Endothelial cell of umbilical vein (primary cell): ENCODE measurements at regions not wholly inside any gene's neighbourhood (a gene's known extent, or its start where the extent isn't known, plus 50 kb on each side); places are given as distances from the start of the nearest gene placed in this dataset.

Experiments
- BruUV-seq: library from RNA; stranded (reverse); fragments of 400-500 nt; replicated peaks from 2 replicates; lab custom pipeline; 2021; lab: Mats Ljungman, UMichigan
- CTCF ChIA-PET: fragments of 300-600, 350-600 bp; sonication (Branson Sonifier 250); formaldehyde crosslinking; loops from one replicate; lab custom pipeline; 2021; ENCODE audit warnings: antibody characterized with exemption, inconsistent platforms; lab: Charles Lee
- POLR2A ChIA-PET: fragments of 300-600, 350-600 bp; sonication (Branson Sonifier 250); formaldehyde crosslinking; loops from one replicate; lab custom pipeline; 2021; ENCODE audit warnings: antibody characterized with exemption, inconsistent platforms; lab: Charles Lee
- DNase-seq: peaks from one replicate; pipeline ENCODE4 v3.0.0-alpha.2; 2011; ENCODE audit warnings: low read depth, low spot score
- FAIRE-seq: peaks from 2 replicates; lab custom pipeline; 2011; peaks lifted over from hg19 to GRCh38; lab: Jason Lieb, UNC
- H2AFZ ChIP-seq: 2 replicates; pipeline ENCODE4 v1.6.0; 2012; ENCODE audit warnings: low read depth, low read length, control low read depth, inconsistent platforms
- H3K27ac ChIP-seq: 2 replicates; pipeline ENCODE4 v1.5.1; 2011; ENCODE audit warnings: low read depth, mild to moderate bottlenecking, control low read depth, low read length, moderate library complexity; ENCODE audit not compliant: insufficient read depth
- H3K27me3 ChIP-seq, 2 experiments: 2 replicates each; pipeline versions ENCODE4 v1.6.0 to v1.6.1; 2011; ENCODE audit warnings: low read length in 2 of 2, mixed read lengths in 1 of 2; ENCODE audit not compliant: control insufficient read depth in 2 of 2, insufficient read depth in 2 of 2
- H3K36me3 ChIP-seq, 2 experiments: 2 replicates in 1 of 2; 3 replicates in 1 of 2; pipeline ENCODE4 v1.5.1; 2011; ENCODE audit warnings: low read length in 2 of 2, mild to moderate bottlenecking in 1 of 2, moderate library complexity in 1 of 2; ENCODE audit not compliant: control insufficient read depth in 2 of 2, insufficient read depth in 2 of 2; ENCODE audit errors: extremely low read depth in 1 of 2
- H3K4me1 ChIP-seq: 3 replicates; pipeline ENCODE4 v1.5.1; 2011; ENCODE audit warnings: mild to moderate bottlenecking, low read length; ENCODE audit not compliant: control insufficient read depth, insufficient read depth; ENCODE audit errors: extremely low read depth
- H3K4me2 ChIP-seq: 2 replicates; pipeline ENCODE4 v1.6.1; 2011; ENCODE audit warnings: low read length, control low read depth, mixed read lengths; ENCODE audit not compliant: insufficient read depth
- H3K4me3 ChIP-seq, 3 experiments: fragments of 200-600 bp in 1 of 3; sonication (generic), shearing (Covaris generic) in 1 of 3; replicated peaks in 1 of 3; 2 replicates each; pipeline ENCODE4 v1.5.1; 2011 to 2016; ENCODE audit warnings: control low read depth in 3 of 3, low read length in 3 of 3, mild to moderate bottlenecking in 2 of 3, inconsistent platforms in 1 of 3, low read depth in 1 of 3, moderate library complexity in 1 of 3; ENCODE audit not compliant: insufficient read depth in 1 of 3
- H3K79me2 ChIP-seq: 2 replicates; pipeline ENCODE4 v1.6.0; 2012; ENCODE audit warnings: low read length, inconsistent platforms; ENCODE audit not compliant: control insufficient read depth, insufficient read depth
- H3K9ac ChIP-seq: replicated peaks from 2 replicates; pipeline ENCODE3; 2011; ENCODE audit warnings: low read length, control low read depth; ENCODE audit not compliant: insufficient read depth; ENCODE audit errors: extremely low read depth
- H3K9me1 ChIP-seq: replicated peaks from 3 replicates; pipeline ENCODE4 v1.6.0; 2011; ENCODE audit warnings: mild to moderate bottlenecking, low read length; ENCODE audit not compliant: control insufficient read depth, insufficient read depth; ENCODE audit errors: extremely low read depth
- H3K9me3 ChIP-seq: replicated peaks from 2 replicates; pipeline ENCODE4 v1.5.1; 2012; ENCODE audit warnings: low read length, inconsistent platforms; ENCODE audit not compliant: control insufficient read depth, insufficient read depth
- H4K20me1 ChIP-seq: replicated peaks from 2 replicates; pipeline ENCODE3; 2011; ENCODE audit warnings: mild to moderate bottlenecking, low read length; ENCODE audit not compliant: control insufficient read depth, insufficient read depth; ENCODE audit errors: extremely low read depth
- CTCF ChIP-seq, 2 donors: IDR thresholded peaks; 1 replicate in 1 of 2; 2 replicates in 1 of 2; pipeline ENCODE4 v1.5.1; 2011; ENCODE audit warnings: low read length in 2 of 2, mild to moderate bottlenecking in 2 of 2, moderate library complexity in 2 of 2, control low read depth in 1 of 2, inconsistent platforms in 1 of 2, low read depth in 1 of 2; ENCODE audit not compliant: insufficient read depth in 1 of 2; ENCODE audit errors: extremely low read depth in 1 of 2
- FOS ChIP-seq: IDR thresholded peaks from 2 replicates; pipeline ENCODE4 v1.6.1; 2011; ENCODE audit warnings: mild to moderate bottlenecking, low read length, moderate library complexity, borderline replicate concordance; ENCODE audit not compliant: insufficient read depth
- MAX ChIP-seq: IDR thresholded peaks from 2 replicates; pipeline ENCODE4 v1.6.1; 2011; ENCODE audit not compliant: insufficient read depth, insufficient read length
- MYC ChIP-seq: IDR thresholded peaks from one replicate; pipeline ENCODE4 v1.6.1; 2011; ENCODE audit warnings: mild to moderate bottlenecking, low read depth, low read length
- dilution Hi-C: fragments of 300-500 bp; cut with MboI; formaldehyde crosslinking; loops from one replicate; pipeline ENCODE4 v1.15.0; 2019; ENCODE audit warnings: low sequenced_read_pairs; ENCODE audit not compliant: extremely low pct_ligation_motif_present
- intact Hi-C: fragments of 100-400 bp; cut with micrococcal nuclease; formaldehyde crosslinking; loops from one replicate; pipeline ENCODE4 v1.10.0; 2022

- H3K9ac ChIP-seq: no peak overlapping the region
- no TSS peak for BruUV-seq
- intact Hi-C loops: no loop called here
- TF ChIP-seq MAX: no peak
- TF ChIP-seq CTCF (IDR thresholded peaks at IDR 0.05; ENCODE audit: extremely low read depth in 1 of 2, insufficient read depth in 1 of 2, low read depth in 1 of 2, low read length in 2 of 2): no peak
- no peak for TF ChIP-seq FOS
- peaks cover 12% of the 10 kb centered on the region for H3K9me3 ChIP-seq
- FAIRE-seq (no peak), DNase-seq (no peak)
- H3K4me3 ChIP-seq: no peak overlapping the region
- CTCF ChIA-PET: no interaction called here
- H3K4me2 ChIP-seq: no peak overlapping the region
- no peaks in the 10 kb centered on the region for H3K4me1 ChIP-seq
- no peaks in the 10 kb centered on the region for H4K20me1 ChIP-seq
- H3K79me2 ChIP-seq: no peaks in the 10 kb centered on the region
- no peaks in the 10 kb centered on the region for H3K36me3 ChIP-seq
- dilution Hi-C loops: no loop called here
- POLR2A ChIA-PET: no interaction called here
- H3K27me3 ChIP-seq: no peaks in the 10 kb centered on the region
- H2AFZ ChIP-seq: no peak overlapping the region
- H3K9me1 ChIP-seq: no peaks in the 10 kb centered on the region
- no peak overlapping the region for H3K27ac ChIP-seq
These were observed 611.1 kb downstream of the BRD1 start for GRCh38 chr22:49216579-49216978.

GRCh38 chr22:49215840-49216239, 611.8 kb downstream of the BRD1 start:
- no peak for FAIRE-seq
- Histone ChIP-seq H3K9me3 (peaks cover 12% of the 10 kb centered on the region), H3K27me3 (no peaks in the 10 kb centered on the region), H4K20me1 (no peaks in the 10 kb centered on the region), H3K4me2 (no peak overlapping the region), H3K27ac (no peak overlapping the region), H3K4me3 (no peak overlapping the region), H2AFZ (no peak overlapping the region), H3K4me1 (no peaks in the 10 kb centered on the region), H3K9me1 (no peaks in the 10 kb centered on the region), H3K79me2 (no peaks in the 10 kb centered on the region), H3K9ac (no peak overlapping the region), H3K36me3 (no peaks in the 10 kb centered on the region)
- TF ChIP-seq MYC: no peak
- POLR2A ChIA-PET: no interaction called here
- dilution Hi-C loops (no loop called here), intact Hi-C loops (no loop called here)
- no TSS peak for BruUV-seq
- CTCF ChIA-PET: no interaction called here
- DNase-seq: no peak
